Fibroblast of villous mesenchyme (primary cell): ENCODE measurements at regions not wholly inside any gene's neighbourhood (a gene's known extent, or its start where the extent isn't known, plus 50 kb on each side); places are given as distances from the start of the nearest gene placed in this dataset.

ENCODE experiments used
- DNase-seq: peaks from one replicate; pipeline ENCODE4 v3.0.0-alpha.2; 2010; ENCODE audit warnings: low read depth
- H3K4me3 ChIP-seq: 2 replicates; pipeline ENCODE4 v1.5.1; 2011; ENCODE audit warnings: low read depth, mild to moderate bottlenecking, low read length
- CTCF ChIP-seq: IDR thresholded peaks from 2 replicates; pipeline ENCODE4 v1.5.1; 2012; ENCODE audit warnings: low read depth, mild to moderate bottlenecking, low read length; ENCODE audit not compliant: insufficient read depth

DNA sequence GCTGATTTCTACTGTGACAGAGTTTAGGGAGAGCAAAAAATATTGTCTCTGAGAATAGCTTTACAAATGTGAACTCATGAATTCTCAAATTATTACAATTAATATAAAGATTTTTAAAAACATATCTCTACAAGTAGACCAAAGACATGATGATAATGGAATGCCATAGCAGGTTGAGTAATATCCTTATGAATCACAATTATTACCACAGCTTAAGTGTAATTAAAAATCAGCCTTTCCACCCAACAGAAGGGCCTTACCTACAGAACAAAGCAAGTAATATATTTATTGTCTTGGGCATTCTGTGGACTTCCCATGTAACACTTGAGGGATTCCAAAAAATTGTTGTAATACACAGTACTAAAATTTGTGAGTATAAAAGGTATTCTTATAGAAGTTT is 1099.6 kb upstream of the GJE1 start:
- no peak overlapping the region for H3K4me3 ChIP-seq
- TF ChIP-seq CTCF, result no peak
- peak; percentile 31 for DNase-seq

DNA sequence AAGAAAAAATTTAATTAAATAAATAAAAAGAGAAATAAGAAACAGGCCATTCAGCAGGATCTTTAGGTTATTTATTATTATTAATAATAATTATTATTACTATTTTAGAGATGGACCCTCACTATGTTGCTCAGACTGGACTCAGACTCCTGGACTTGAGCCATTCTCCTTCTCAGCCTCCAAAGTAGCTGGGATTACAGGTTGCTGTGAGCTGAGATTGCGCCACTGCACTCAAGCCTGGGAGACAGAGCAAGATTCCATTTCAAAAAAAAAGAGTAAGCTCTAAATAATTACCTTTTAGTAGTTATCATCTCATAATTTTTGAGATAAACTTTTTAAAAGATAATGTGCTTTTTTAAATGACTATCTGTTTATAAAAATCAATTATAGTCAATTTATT is 1102.8 kb upstream of the GJE1 start:
- H3K4me3 ChIP-seq, result no peak overlapping the region
- no peak for TF ChIP-seq CTCF
- no peak for DNase-seq

DNA sequence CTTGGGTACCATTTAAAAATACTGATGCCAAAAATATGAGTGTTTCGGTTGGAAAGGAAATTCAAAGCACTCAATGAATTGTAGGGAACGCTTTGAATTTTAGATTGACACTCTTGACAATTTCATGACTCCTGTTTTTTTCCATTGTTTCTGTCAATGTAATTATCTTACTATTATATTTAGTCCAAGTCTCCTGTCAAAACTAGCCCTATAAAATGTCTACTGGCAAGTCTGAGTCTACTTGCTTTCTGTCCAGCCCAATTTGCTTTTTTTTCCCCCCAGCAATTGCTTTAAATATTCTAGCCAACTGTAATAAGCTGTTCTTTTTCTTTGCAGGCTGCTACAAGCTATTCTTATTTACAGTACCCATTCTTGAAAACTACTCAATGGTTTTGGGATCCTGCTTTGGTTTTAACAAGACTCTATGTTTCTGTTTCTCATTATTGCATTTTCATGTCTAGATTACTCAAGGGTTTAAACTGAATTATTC is 1103.9 kb upstream of the GJE1 start:
- DNase-seq, result no peak
- H3K4me3 ChIP-seq, result no peak overlapping the region
- no peak for TF ChIP-seq CTCF

- H3K4me3 ChIP-seq, result no peak overlapping the region
- DNase-seq, result no peak
- TF ChIP-seq CTCF, result no peak
Measured at GRCh38 chr6:141026504-141026903, 1106.2 kb upstream of the GJE1 start.

DNA sequence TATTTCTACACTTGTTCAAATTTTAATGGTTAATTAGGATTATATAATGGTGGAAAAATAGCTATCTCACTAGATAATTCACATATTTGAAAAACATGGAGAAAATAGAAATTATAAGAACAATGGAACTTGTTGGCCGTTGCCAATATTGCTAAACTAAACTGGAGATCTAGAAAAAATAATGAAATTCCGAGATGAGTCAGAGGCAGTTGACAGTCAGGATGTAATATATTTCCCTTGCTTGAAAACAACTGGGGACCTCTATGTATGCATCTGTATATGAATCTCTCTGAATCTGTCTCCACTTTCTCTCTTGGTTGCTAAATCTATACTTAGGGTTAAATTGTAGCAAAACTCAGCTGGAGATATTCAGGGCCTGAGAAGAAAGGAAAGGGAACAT is 1108.2 kb upstream of the GJE1 start:
- no peak overlapping the region for H3K4me3 ChIP-seq
- DNase-seq, result no peak
- no peak for TF ChIP-seq CTCF

DNA sequence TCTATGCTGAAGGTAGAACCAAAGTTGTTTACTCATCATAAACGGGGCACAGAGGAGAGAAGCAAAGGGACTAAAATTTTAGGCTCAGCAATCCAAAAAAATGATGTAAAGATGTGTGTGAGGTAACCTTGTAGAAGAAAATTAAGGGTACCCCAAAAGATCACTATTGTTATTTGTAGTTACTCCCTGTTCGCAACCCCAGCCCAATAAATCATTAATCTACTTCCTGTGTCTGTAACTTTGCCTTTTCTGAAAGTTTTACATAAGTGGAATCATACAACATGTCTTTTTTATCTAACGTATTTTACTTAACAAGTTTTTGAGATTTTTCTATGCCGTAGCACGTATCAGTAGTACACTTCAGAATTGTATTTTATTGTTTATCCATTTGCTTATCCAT is 1114.8 kb upstream of the GJE1 start:
- no peak overlapping the region for H3K4me3 ChIP-seq
- TF ChIP-seq CTCF, result no peak
- no peak for DNase-seq

DNA sequence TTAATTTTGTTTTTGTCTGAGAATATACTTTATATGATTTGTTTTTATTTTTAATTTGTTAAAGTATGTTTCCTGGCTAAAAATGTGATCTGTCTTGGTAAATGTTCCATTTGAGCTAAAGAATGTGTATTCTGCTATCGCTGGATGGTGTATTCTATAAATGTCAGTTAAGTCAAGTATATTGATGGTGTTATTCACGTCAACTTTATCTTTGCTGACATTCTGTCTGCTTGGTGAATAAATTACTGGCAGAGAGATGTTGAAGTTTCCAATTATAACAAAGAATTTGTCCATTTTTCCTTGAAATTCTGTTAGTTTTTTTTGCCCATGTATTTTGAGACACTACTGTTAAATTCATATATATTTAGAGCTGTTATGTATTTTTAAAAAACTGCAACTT is 1131.8 kb upstream of the GJE1 start:
- no peak for TF ChIP-seq CTCF
- no peak overlapping the region for H3K4me3 ChIP-seq
- no peak for DNase-seq
